ENCODE measurements at regions not wholly inside any gene's neighbourhood (a gene's known extent, or its start where the extent isn't known, plus 50 kb on each side); places are given as distances from the start of the nearest gene placed in this dataset.

DNA sequence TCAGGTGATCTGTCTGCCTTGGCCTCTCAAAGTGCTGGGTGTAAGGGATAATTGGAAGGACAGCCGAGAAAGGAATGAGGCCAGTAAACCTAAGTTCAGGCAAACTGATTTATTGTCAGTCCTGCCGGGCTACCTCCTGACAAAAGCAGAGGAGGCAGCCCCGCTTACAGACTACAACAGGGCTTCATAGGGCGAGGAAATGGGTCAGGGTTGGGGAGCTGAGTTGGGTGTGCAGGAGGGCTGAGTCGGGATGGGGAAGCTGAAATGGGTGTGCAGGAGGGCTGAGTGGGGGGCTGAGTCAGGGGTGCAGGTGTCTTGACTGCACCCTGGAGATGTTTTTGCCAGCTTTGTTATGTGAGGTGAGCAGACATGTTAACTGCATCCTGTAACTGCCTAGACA, 210.2 kb downstream of the SLITRK6 start:
- peaks cover 10% of the 10 kb centered on the region for H3K9me3 Mint-ChIP-seq (ENCODE audit: unreplicated experiment)
- no peaks in the 10 kb centered on the region for H3K4me1 Mint-ChIP-seq (ENCODE audit: low read depth, unreplicated experiment)
- no peaks in the 10 kb centered on the region for H3K36me3 Mint-ChIP-seq (ENCODE audit: insufficient read depth, unreplicated experiment)
- no TSS peak for BruUV-seq (replicated peaks)
- TF ChIP-seq, protein P1, sequence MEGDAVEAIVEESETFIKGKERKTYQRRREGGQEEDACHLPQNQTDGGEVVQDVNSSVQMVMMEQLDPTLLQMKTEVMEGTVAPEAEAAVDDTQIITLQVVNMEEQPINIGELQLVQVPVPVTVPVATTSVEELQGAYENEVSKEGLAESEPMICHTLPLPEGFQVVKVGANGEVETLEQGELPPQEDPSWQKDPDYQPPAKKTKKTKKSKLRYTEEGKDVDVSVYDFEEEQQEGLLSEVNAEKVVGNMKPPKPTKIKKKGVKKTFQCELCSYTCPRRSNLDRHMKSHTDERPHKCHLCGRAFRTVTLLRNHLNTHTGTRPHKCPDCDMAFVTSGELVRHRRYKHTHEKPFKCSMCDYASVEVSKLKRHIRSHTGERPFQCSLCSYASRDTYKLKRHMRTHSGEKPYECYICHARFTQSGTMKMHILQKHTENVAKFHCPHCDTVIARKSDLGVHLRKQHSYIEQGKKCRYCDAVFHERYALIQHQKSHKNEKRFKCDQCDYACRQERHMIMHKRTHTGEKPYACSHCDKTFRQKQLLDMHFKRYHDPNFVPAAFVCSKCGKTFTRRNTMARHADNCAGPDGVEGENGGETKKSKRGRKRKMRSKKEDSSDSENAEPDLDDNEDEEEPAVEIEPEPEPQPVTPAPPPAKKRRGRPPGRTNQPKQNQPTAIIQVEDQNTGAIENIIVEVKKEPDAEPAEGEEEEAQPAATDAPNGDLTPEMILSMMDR (IDR thresholded peaks at IDR 0.05; ENCODE audit: insufficient read depth in 1 of 2, low read depth in 1 of 2, low read length in 1 of 2, severe bottlenecking in 1 of 2, unreplicated experiment in 1 of 2): no peak
- ChIA-PET CTCF (no interaction called here), POLR2A (no interaction called here)
- intact Hi-C loops (cut with micrococcal nuclease; ENCODE audit: unreplicated experiment): no loop called here
- H3K36me3 ChIP-seq (ENCODE audit: control insufficient read depth, insufficient read depth, low read length): no peaks in the 10 kb centered on the region
- no peak overlapping the region for H3K4me3 Mint-ChIP-seq (ENCODE audit: unreplicated experiment)
- no peak overlapping the region for H3K27ac Mint-ChIP-seq (ENCODE audit: unreplicated experiment)
- H3K9me3 ChIP-seq: 0 out of 2 replicates have a peak, but pooled peaks cover 6% of the 10 kb centered on the region
- no peaks in the 10 kb centered on the region for H3K27me3 ChIP-seq (replicated peaks; ENCODE audit: control insufficient read depth, insufficient read depth, low read length)
- no peak for DNase-seq
- no peaks in the 10 kb centered on the region for H3K4me1 ChIP-seq
- no peaks in the 10 kb centered on the region for H3K27me3 Mint-ChIP-seq (ENCODE audit: insufficient read depth, unreplicated experiment)
- H3K4me3 ChIP-seq (ENCODE audit: low read depth, low read length): no peak overlapping the region

DNA sequence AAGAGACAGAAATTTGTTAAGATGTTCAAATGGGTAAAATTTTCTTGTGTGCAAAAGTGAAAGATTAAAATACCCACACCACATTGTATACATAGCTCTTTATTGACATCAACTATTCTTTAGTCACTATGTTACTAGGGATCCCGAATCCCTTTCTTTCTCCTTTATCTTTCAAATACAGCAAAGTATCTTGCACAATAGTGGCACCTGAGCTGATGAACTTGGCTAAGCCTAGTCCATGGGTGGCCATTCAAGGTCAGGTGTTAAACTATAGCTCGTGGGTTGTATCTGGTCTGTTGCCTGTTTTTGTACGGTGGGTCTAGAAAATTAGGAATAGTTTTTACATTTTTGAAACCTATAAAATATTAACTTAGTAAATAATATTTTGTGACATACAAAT, 210.9 kb downstream of the SLITRK6 start:
- no peak overlapping the region for H3K4me3 Mint-ChIP-seq (ENCODE audit: unreplicated experiment)
- DNase-seq: no peak
- H3K27me3 ChIP-seq (replicated peaks; ENCODE audit: control insufficient read depth, insufficient read depth, low read length): no peaks in the 10 kb centered on the region
- no peak overlapping the region for H3K27ac Mint-ChIP-seq (ENCODE audit: unreplicated experiment)
- POLR2A ChIA-PET: no interaction called here
- peaks cover 10% of the 10 kb centered on the region for H3K9me3 Mint-ChIP-seq (ENCODE audit: unreplicated experiment)
- no peaks in the 10 kb centered on the region for H3K27me3 Mint-ChIP-seq (ENCODE audit: insufficient read depth, unreplicated experiment)
- no peaks in the 10 kb centered on the region for H3K36me3 Mint-ChIP-seq (ENCODE audit: insufficient read depth, unreplicated experiment)
- 0 out of 2 replicates have a peak, but pooled peaks cover 6% of the 10 kb centered on the region for H3K9me3 ChIP-seq
- TF ChIP-seq, protein P1 (IDR thresholded peaks at IDR 0.05; ENCODE audit: insufficient read depth in 1 of 2, low read depth in 1 of 2, low read length in 1 of 2, severe bottlenecking in 1 of 2, unreplicated experiment in 1 of 2): no peak
- intact Hi-C loops (cut with micrococcal nuclease; ENCODE audit: unreplicated experiment): no loop called here
- no peaks in the 10 kb centered on the region for H3K36me3 ChIP-seq (ENCODE audit: control insufficient read depth, insufficient read depth, low read length)
- BruUV-seq (replicated peaks): no TSS peak
- no peaks in the 10 kb centered on the region for H3K4me1 ChIP-seq
- H3K4me1 Mint-ChIP-seq (ENCODE audit: low read depth, unreplicated experiment): no peaks in the 10 kb centered on the region
- no peak overlapping the region for H3K4me3 ChIP-seq (ENCODE audit: low read depth, low read length)
- CTCF ChIA-PET: no interaction called here

DNA sequence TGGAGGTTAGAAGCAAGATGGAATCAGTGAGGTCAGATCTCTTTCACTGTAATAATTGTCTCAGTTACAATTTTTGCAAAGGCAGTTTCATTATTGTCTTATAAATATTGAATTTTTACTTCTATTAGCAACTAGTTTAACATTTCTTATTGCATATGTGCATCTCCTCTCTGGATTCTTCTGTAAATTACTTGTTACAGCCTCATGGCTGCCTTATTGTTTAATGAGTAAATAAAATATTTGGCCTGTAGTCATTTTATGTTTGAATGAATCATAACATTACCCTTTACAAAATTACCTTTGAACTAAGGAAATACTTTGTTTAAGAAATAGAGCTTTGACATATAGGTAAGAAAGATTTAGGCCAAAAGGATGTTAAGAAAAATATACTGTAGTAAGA, 212.4 kb downstream of the SLITRK6 start:
- H3K36me3 Mint-ChIP-seq (ENCODE audit: insufficient read depth, unreplicated experiment): no peaks in the 10 kb centered on the region
- H3K9me3 ChIP-seq: 0 out of 2 replicates have a peak, but pooled peaks cover 6% of the 10 kb centered on the region
- no peak overlapping the region for H3K27ac Mint-ChIP-seq (ENCODE audit: unreplicated experiment)
- H3K27me3 ChIP-seq (replicated peaks; ENCODE audit: control insufficient read depth, insufficient read depth, low read length): no peaks in the 10 kb centered on the region
- H3K4me1 ChIP-seq: no peaks in the 10 kb centered on the region
- H3K27me3 Mint-ChIP-seq (ENCODE audit: insufficient read depth, unreplicated experiment): no peaks in the 10 kb centered on the region
- no peaks in the 10 kb centered on the region for H3K36me3 ChIP-seq (ENCODE audit: control insufficient read depth, insufficient read depth, low read length)
- no peak for DNase-seq
- peaks cover 10% of the 10 kb centered on the region for H3K9me3 Mint-ChIP-seq (ENCODE audit: unreplicated experiment)
- ChIA-PET POLR2A (no interaction called here), CTCF (no interaction called here)
- no TSS peak for BruUV-seq (replicated peaks)
- H3K4me1 Mint-ChIP-seq (ENCODE audit: low read depth, unreplicated experiment): no peaks in the 10 kb centered on the region
- no peak overlapping the region for H3K4me3 ChIP-seq (ENCODE audit: low read depth, low read length)
- no peak overlapping the region for H3K4me3 Mint-ChIP-seq (ENCODE audit: unreplicated experiment)
- intact Hi-C loops (cut with micrococcal nuclease; ENCODE audit: unreplicated experiment): no loop called here
- TF ChIP-seq, protein P1 (IDR thresholded peaks at IDR 0.05; ENCODE audit: insufficient read depth in 1 of 2, low read depth in 1 of 2, low read length in 1 of 2, severe bottlenecking in 1 of 2, unreplicated experiment in 1 of 2): no peak

Measured in Caco-2 (cell line).